NCI-H774 (cell line): ENCODE measurements at regions not wholly inside any gene's neighbourhood (a gene's known extent, or its start where the extent isn't known, plus 50 kb on each side); places are given as distances from the start of the nearest gene placed in this dataset.

Experiments
- DNase-seq: peaks from one replicate; lab custom pipeline; 2025; lab: John Stamatoyannopoulos, UW

DNA sequence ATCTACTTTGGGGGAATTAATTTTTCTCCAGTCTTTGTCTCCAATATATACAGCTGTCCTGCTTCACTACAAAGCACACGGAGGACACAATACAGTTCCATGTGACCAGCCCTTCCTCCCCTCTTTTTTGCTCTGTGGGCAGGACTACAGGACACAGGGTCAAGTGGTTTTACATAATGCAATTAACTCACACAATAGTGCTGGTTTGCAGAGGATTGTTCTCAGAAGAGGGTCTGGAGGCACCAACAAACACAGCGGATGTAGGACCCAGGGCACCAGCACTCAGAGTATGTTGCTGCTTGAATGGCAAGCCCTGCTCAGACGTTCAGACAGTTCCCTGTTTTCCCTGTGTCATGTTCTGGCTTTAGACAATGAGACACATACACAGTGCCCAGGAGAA is 52.0 kb upstream of the NPTX2 start:
- DNase-seq, result no peak

GRCh38 chr7:98562871-98563495 is 54.1 kb upstream of the NPTX2 start:
- no peak for DNase-seq

DNA sequence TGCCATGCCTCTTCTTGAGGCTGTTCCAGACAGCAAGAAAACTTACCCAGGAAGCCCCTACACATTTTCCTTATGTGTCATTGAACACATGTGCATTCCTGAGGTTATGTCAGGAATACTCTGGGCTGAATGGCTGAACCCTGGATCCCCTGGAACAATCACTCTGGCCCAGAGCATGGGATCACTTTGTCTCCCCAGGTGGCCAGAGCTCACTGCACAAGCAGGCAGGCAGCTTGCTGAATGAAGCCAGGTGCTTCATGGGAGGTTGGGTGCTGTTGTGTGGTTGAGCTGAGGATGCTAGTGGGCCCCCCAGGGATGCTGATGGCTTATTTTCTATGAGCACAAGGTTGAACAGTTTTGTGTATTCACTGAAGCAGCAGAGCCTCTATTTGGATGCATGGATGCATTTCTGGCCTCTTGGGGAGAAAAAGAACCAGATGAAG is 54.7 kb upstream of the NPTX2 start:
- DNase-seq, result no peak

- no peak for DNase-seq
Observed at GRCh38 chr7:98559958-98560357, 57.1 kb upstream of the NPTX2 start.

DNA sequence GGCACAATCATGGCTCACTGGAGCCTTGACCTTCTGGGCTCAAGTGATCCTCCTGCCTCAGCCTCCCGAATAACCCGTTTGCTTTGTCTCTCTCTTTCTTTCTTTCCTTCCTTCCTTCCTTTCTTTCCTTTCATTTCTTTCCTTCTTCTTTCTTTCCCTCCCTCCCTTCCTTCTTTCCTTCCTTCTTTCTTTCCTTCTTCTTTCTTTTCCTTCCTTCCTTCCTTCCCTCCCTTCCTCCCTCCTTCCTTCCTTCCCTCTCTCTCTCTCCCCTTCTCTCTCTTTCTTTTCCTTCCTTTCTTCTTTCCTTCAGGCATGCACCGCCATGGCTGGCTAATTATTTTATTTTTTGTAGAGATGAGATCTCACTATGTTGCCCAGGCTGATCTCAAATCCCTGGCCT is 57.9 kb upstream of the NPTX2 start:
- no peak for DNase-seq

- DNase-seq, result no peak
Observed at GRCh38 chr7:98557538-98558031, 59.5 kb upstream of the NPTX2 start.

DNA sequence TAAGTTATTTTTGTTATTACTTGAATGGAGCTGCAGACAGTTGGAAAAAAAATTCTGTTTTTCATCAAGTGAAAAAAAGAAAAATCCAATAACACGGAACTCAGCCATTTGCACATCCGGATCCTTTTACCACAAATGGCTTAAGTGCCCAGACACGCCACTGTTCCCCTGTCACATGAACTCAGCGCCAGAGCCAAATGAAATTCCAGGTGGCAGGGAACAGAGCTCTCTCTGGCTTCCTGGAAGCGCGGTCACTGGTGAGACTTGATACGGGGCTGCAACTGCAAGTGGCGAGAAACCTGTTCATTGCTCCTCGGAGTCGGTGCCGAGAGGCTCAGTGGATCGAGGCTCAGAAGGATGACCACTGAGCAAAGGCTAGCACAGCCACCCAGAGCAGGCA is 60.8 kb upstream of the NPTX2 start:
- DNase-seq, result peak; percentile 27

GRCh38 chr7:98555403-98555802 is 61.7 kb upstream of the NPTX2 start:
- no peak for DNase-seq

- no peak for DNase-seq
Observed at GRCh38 chr7:98553666-98554065, 63.4 kb upstream of the NPTX2 start.

DNA sequence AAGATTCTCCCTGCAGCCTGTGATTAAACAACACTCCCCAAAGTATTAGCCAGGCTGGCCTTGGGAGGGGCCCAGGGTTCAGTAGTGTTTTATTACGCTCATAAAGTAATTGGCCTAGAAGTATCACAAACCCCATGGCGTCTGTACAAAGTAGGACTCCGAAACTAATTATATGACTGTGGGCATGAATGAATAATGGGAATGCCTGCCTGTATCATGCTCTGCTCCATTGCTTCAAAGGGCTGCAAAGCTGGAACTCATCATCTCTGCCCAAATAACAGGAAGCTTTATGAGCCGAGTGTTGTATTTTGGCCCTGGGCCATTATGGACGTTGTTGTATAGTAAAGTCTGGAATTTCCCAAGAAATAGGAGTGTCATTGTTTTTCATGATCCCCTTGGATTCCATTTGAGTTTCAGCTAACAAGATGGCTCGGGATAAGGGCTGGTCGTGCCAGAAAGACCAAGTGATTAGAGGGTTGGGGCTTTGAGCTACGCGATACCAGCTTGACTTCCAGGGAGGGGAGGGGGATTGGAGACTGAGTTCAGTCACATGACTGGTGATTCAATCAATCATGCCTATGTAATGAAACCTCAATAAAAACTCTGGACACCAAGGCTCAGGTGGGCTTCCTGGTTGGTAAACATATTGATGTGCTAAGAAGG is 65.3 kb upstream of the NPTX2 start:
- no peak for DNase-seq

DNA sequence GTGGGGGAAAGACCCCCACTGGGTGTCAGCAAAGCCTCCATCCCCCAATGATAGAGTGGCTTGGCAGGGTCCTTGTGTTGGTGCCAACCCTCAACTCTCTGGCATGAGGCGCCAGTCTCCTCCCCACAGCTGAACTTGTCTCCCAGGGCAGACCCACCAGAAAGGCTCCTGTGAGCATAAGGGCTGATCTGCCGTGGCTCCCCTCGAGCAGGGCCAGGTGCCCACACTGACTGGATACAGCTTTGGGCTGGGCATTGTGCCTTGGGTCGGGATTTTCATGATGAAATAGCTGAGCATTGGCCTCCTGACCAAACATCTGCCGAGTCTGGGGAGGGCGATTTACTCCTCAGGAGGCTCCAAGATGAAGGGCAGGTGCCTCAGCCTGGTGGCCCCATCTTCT is 68.1 kb upstream of the NPTX2 start:
- DNase-seq, result no peak

- DNase-seq, result no peak
Observed at GRCh38 chr7:98548370-98548769, 68.7 kb upstream of the NPTX2 start.

GRCh38 chr7:98541101-98541500 is 76.0 kb upstream of the NPTX2 start:
- DNase-seq, result no peak

DNA sequence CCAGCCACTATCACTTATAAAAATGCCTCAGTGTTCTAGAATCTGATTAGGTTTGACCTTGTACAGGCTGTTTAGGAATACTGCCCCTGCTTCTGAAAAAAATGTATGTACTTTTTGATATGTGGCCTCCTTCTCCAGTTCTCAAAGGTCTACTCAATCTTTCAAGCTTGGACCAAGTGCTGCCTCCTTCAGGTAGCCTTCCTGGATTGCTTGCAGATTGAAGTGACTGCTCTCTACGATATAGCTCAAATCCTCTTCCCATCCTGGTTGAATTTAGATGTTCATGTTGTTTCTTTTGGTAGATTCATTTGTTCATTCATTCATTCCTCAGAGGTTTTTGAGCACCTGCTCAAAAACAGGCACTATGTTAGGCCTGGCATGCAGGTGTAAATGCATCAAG is 77.2 kb upstream of the NPTX2 start:
- DNase-seq, result no peak

DNA sequence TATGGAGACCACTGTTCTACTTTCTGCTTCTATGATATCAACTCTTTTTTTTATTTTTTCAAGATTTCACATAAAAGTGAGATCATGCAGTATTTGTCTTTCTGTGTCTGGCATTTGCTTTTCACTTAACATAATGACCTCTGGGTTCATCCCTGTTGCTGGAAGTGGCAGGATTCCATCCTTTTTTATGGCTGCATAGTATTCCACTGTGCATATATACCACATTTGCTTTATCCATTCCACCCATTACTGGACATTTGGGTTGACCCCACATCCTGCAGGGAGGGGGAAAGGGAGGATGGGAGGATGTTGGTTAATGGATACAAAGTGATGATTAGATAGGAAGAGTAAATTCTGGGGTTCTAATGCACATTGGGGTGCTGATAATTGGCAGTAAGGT is 80.3 kb upstream of the NPTX2 start:
- no peak for DNase-seq

DNA sequence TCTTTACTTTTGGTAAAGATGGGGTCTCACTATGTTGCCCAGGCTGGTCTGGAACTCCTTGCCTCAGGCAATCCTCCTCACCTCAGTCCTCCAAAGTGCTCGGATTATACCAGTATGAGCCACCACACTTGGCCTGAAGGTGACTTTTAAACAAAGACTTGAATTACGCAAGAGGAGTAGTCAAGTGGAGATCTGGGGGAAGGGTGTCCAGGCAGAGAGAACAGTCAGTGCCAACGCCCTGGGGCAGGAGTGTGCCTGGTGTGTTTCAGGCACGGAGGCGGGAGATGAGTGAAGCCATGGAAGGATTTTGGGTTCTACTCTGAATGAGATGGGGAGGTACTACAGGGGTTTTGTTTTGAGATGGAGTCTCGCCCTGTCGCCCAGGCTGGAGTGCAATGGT is 82.6 kb upstream of the NPTX2 start:
- DNase-seq, result no peak

- no peak for DNase-seq
Observed at GRCh38 chr7:98531717-98532116, 85.4 kb upstream of the NPTX2 start.

- no peak for DNase-seq
Observed at GRCh38 chr7:98528079-98528478, 89.0 kb upstream of the NPTX2 start.

DNA sequence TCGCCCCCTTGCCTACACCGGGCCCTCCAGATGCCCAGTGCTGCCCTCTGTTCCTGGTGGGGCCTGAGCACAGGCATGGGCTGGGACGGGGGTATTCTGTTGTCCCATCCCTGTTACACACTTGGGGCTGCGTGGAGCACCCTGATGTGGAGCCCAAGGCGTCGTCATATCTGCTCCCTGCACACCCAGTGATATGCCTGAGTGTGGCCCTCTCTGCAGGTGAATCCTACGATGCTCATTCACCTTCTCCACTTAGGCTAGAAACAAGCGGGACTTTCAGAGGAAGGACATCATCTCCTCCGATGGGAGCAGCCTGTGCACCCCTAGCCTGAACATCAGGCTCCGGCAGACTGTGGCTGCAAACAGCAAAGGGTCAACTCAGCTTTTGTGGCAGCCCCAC is 91.0 kb upstream of the NPTX2 start:
- no peak for DNase-seq

- DNase-seq, result no peak
Observed at GRCh38 chr7:98521089-98521692, 95.9 kb upstream of the NPTX2 start.

- DNase-seq, result no peak
Observed at GRCh38 chr7:98520356-98520951, 96.6 kb upstream of the NPTX2 start.

DNA sequence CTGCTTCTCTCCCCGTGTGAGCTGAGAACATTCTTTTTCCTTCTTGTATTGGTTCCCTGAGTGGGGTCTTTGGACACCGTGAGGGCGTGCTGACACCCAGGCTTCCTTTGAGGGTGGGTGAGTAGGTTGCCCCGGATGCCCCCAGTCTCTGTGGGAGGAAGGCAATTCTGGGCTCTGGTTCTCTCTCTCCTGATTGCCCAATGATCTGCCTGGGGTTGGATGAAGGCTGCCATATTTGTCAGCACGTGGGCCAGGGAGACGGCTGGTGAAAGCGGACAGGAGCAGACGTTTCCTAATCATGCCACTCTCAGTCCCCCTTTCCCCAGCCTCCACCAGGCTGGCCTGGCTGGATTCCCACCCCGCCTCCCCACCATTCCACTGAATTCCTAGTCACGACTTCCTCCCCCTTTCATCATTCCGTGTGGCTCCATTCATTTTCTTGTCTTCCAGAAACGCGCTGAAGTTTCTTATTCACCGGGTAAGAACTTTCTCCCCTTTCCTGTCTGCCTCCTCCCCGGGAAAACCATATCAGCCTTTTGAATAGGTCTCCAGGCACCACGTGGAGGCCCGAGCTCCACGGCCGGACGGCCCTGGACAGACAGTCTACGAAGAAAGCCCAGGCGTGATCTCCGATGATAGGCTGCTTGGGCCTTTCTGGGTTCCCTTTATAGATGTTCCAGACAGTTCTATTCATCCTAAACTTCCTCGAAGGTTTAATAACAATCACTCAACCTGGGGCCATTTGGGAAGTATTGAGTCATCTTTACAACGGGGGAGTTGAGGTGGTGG is 98.7 kb upstream of the NPTX2 start:
- no peak for DNase-seq
